ENCODE measurements at regions not wholly inside any gene's neighbourhood (a gene's known extent, or its start where the extent isn't known, plus 50 kb on each side); places are given as distances from the start of the nearest gene placed in this dataset.

DNA sequence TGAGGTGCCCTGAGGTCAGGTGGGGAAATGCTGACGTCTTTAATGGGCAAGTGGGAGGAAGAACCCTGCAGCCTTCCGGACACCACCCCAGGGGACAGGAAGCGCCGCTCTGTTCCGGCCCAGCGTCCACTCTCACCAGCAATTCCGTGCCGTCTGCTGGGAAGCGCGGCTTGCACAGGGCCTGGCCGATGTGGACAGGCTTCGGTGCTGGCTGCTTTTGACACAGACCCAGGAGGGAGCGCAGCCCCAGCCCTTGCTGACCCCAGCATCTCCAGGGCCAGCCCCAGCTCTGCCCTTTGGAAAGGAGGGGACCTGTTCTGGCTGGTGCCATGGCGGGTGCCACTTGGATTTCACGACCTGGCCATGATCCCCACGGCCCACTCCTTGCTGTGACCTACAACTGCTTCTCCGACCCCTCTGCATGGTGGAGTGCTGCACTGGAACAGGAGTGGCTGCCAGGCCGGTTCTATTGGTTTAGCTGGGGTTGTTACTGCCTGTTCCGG is 123.2 kb downstream of the DLL1 start:
- H3K9me3 ChIP-seq: no peaks in the 10 kb centered on the region
- no peaks in the 10 kb centered on the region for H3F3A ChIP-seq (replicated peaks; ENCODE audit: insufficient read depth)
- H3K9me2 ChIP-seq: no peaks in the 10 kb centered on the region
- no peak overlapping the region for H3K27ac ChIP-seq (ENCODE audit: low read depth in 2 of 2, low read length in 1 of 2)
- no peak overlapping the region for H3K9ac ChIP-seq
- H3K36me3 ChIP-seq (replicated peaks in 1 of 2; ENCODE audit: control insufficient read depth in 1 of 2, insufficient read depth in 2 of 2, low read length in 1 of 2): no peaks in the 10 kb centered on the region
- no peaks in the 10 kb centered on the region for H3K27me3 ChIP-seq (ENCODE audit: insufficient read depth)
- ChIA-PET CTCF (no interaction called here), POLR2A (no interaction called here)
- no peak overlapping the region for H2AFZ ChIP-seq (ENCODE audit: low read depth)
- H3K4me1 ChIP-seq (ENCODE audit: control insufficient read depth in 1 of 2, insufficient read depth in 2 of 2, low read depth in 1 of 2, low read length in 1 of 2): no peaks in the 10 kb centered on the region; a peak in 1 of 4 replicates
- no peaks in the 10 kb centered on the region for H3K79me2 ChIP-seq (ENCODE audit: insufficient read depth)
- H4K20me1 ChIP-seq (ENCODE audit: insufficient read depth): no peaks in the 10 kb centered on the region
- TF ChIP-seq MXI1 (IDR thresholded peaks at IDR 0.05; ENCODE audit: low read depth, low read length): no peak
- TF ChIP-seq FOXM1 (IDR thresholded peaks at IDR 0.05; ENCODE audit: low read depth): no peak
- TF ChIP-seq TAF1 (IDR thresholded peaks at IDR 0.05; ENCODE audit: borderline replicate concordance, low read depth, low read length): no peak
- TF ChIP-seq YY1 (IDR thresholded peaks at IDR 0.05; ENCODE audit: low read depth): no peak
- TF ChIP-seq EP300 (IDR thresholded peaks at IDR 0.05; ENCODE audit: borderline replicate concordance in 1 of 2, low read depth in 1 of 2, low read length in 1 of 2): no peak
- TF ChIP-seq JUND (IDR thresholded peaks at IDR 0.05): no peak
- TF ChIP-seq, protein P1, sequence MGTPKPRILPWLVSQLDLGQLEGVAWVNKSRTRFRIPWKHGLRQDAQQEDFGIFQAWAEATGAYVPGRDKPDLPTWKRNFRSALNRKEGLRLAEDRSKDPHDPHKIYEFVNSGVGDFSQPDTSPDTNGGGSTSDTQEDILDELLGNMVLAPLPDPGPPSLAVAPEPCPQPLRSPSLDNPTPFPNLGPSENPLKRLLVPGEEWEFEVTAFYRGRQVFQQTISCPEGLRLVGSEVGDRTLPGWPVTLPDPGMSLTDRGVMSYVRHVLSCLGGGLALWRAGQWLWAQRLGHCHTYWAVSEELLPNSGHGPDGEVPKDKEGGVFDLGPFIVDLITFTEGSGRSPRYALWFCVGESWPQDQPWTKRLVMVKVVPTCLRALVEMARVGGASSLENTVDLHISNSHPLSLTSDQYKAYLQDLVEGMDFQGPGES (IDR thresholded peaks at IDR 0.05; ENCODE audit: low read depth, low read length): no peak
- no peak for TF ChIP-seq USF2 (IDR thresholded peaks at IDR 0.05; ENCODE audit: borderline replicate concordance, low read depth, low read length)
- no peak for TF ChIP-seq NFIC (IDR thresholded peaks at IDR 0.05; ENCODE audit: borderline replicate concordance)
- TF ChIP-seq, protein P2, sequence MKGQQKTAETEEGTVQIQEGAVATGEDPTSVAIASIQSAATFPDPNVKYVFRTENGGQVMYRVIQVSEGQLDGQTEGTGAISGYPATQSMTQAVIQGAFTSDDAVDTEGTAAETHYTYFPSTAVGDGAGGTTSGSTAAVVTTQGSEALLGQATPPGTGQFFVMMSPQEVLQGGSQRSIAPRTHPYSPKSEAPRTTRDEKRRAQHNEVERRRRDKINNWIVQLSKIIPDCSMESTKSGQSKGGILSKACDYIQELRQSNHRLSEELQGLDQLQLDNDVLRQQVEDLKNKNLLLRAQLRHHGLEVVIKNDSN (IDR thresholded peaks at IDR 0.05; ENCODE audit: borderline replicate concordance, low read depth): no peak
- TF ChIP-seq TEAD4 (IDR thresholded peaks at IDR 0.05; ENCODE audit: borderline replicate concordance, insufficient read depth): no peak
- TF ChIP-seq ELF1 (IDR thresholded peaks at IDR 0.05): no peak
- no peak for TF ChIP-seq SMC3 (IDR thresholded peaks at IDR 0.05; ENCODE audit: low read depth, low read length)
- TF ChIP-seq POLR2AphosphoS5 (IDR thresholded peaks at IDR 0.05; ENCODE audit: low read depth, low read length): no peak
- TF ChIP-seq, protein P3, sequence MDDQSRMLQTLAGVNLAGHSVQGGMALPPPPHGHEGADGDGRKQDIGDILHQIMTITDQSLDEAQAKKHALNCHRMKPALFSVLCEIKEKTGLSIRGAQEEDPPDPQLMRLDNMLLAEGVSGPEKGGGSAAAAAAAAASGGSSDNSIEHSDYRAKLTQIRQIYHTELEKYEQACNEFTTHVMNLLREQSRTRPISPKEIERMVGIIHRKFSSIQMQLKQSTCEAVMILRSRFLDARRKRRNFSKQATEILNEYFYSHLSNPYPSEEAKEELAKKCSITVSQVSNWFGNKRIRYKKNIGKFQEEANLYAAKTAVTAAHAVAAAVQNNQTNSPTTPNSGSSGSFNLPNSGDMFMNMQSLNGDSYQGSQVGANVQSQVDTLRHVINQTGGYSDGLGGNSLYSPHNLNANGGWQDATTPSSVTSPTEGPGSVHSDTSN (IDR thresholded peaks at IDR 0.05): no peak
- TF ChIP-seq GABPA (IDR thresholded peaks at IDR 0.05; ENCODE audit: low read depth): no peak
- TF ChIP-seq CHD2 (IDR thresholded peaks at IDR 0.05; ENCODE audit: low read length, partially characterized antibody): no peak
- no peak for DNase-seq
- 45% methylated on average over 7 of the region's 19 CpGs for WGBS (ENCODE audit: low lambda C conversion rate)
- H3K4me3 ChIP-seq (ENCODE audit: low read depth in 2 of 2, low read length in 1 of 2): no peak overlapping the region
- no peak overlapping the region for H3K4me2 ChIP-seq

All from SK-N-SH (cell line).